ENCODE measurements at regions not wholly inside any gene's neighbourhood (a gene's known extent, or its start where the extent isn't known, plus 50 kb on each side); places are given as distances from the start of the nearest gene placed in this dataset.

- H4K20me1 ChIP-seq (ENCODE audit: insufficient read depth, low read length) = no peaks in the 10 kb centered on the region
- H3K9ac ChIP-seq (ENCODE audit: low read length) = no peak overlapping the region
- H3K36me3 ChIP-seq (replicated peaks; ENCODE audit: low read depth, low read length) = no peaks in the 10 kb centered on the region
- H3K4me3 ChIP-seq (ENCODE audit: low read length) = no peak overlapping the region
- H3K4me2 ChIP-seq (ENCODE audit: low read length) = no peak overlapping the region
- no peak overlapping the region for H2AFZ ChIP-seq (ENCODE audit: low read depth, low read length)
- H3K27ac ChIP-seq (ENCODE audit: low read length) = no peak overlapping the region
- H3K27me3 ChIP-seq (ENCODE audit: low read depth, low read length) = peaks cover 4% of the 10 kb centered on the region; the same call in 1 of the 2 replicates
- H3K79me2 ChIP-seq (ENCODE audit: low read length) = no peaks in the 10 kb centered on the region
- H3K9me3 ChIP-seq (ENCODE audit: insufficient read depth, low read length) = no peaks in the 10 kb centered on the region
- no peaks in the 10 kb centered on the region for H3K4me1 ChIP-seq (ENCODE audit: low read length)
- TF ChIP-seq EZH2phosphoT487 (IDR thresholded peaks at IDR 0.05; ENCODE audit: low read depth) = no peak
- no peak for TF ChIP-seq CTCF (IDR thresholded peaks at IDR 0.05; ENCODE audit: low read depth, low read length)
These were observed 236.6 kb upstream of the CCDC196 start for GRCh38 chr14:66249544-66249943.

DNA sequence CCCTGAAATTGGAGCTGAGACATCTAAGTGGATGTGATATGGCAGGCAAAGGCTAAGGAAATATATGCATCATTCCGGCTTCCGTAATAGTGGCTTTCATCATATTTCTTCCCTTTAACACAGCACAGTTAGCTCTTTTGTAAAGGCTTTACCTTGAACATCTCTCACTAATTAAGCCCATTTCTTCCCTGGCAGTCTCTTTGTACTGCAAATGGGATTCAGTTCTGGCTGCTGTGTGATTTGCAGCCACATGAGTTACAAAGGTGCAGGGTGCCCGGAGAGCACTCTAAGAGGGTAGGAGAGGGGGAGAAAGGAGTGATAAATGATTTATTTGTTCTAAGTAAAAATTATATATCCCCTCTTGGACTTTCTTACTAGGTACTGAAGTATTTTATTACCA is 232.1 kb upstream of the CCDC196 start:
- no peaks in the 10 kb centered on the region for H3K9me3 ChIP-seq (ENCODE audit: insufficient read depth, low read length)
- H3K27ac ChIP-seq (ENCODE audit: low read length) = no peak overlapping the region
- TF ChIP-seq EZH2phosphoT487 (IDR thresholded peaks at IDR 0.05; ENCODE audit: low read depth) = no peak
- TF ChIP-seq CTCF (IDR thresholded peaks at IDR 0.05; ENCODE audit: low read depth, low read length) = no peak
- no peaks in the 10 kb centered on the region for H4K20me1 ChIP-seq (ENCODE audit: insufficient read depth, low read length)
- H3K4me2 ChIP-seq (ENCODE audit: low read length) = no peak overlapping the region
- no peaks in the 10 kb centered on the region for H3K36me3 ChIP-seq (replicated peaks; ENCODE audit: low read depth, low read length)
- H3K4me1 ChIP-seq (ENCODE audit: low read length) = no peaks in the 10 kb centered on the region
- H3K9ac ChIP-seq (ENCODE audit: low read length) = no peak overlapping the region
- H3K4me3 ChIP-seq (ENCODE audit: low read length) = no peak overlapping the region
- no peak overlapping the region for H2AFZ ChIP-seq (ENCODE audit: low read depth, low read length)
- peaks cover 4% of the 10 kb centered on the region; the same call in 1 of the 2 replicates for H3K27me3 ChIP-seq (ENCODE audit: low read depth, low read length)
- H3K79me2 ChIP-seq (ENCODE audit: low read length) = no peaks in the 10 kb centered on the region

GRCh38 chr14:66268802-66269334 is 217.3 kb upstream of the CCDC196 start:
- no peaks in the 10 kb centered on the region for H3K36me3 ChIP-seq (replicated peaks; ENCODE audit: low read depth, low read length)
- H4K20me1 ChIP-seq (ENCODE audit: insufficient read depth, low read length) = no peaks in the 10 kb centered on the region
- no peak for TF ChIP-seq EZH2phosphoT487 (IDR thresholded peaks at IDR 0.05; ENCODE audit: low read depth)
- no peak for TF ChIP-seq CTCF (IDR thresholded peaks at IDR 0.05; ENCODE audit: low read depth, low read length)
- H3K4me1 ChIP-seq (ENCODE audit: low read length) = no peaks in the 10 kb centered on the region
- H3K27me3 ChIP-seq (ENCODE audit: low read depth, low read length) = no peaks in the 10 kb centered on the region
- no peak overlapping the region for H2AFZ ChIP-seq (ENCODE audit: low read depth, low read length)
- no peaks in the 10 kb centered on the region for H3K9me3 ChIP-seq (ENCODE audit: insufficient read depth, low read length)
- H3K9ac ChIP-seq (ENCODE audit: low read length) = no peak overlapping the region
- H3K4me3 ChIP-seq (ENCODE audit: low read length) = no peak overlapping the region
- no peak overlapping the region for H3K4me2 ChIP-seq (ENCODE audit: low read length)
- H3K79me2 ChIP-seq (ENCODE audit: low read length) = no peaks in the 10 kb centered on the region
- no peak overlapping the region for H3K27ac ChIP-seq (ENCODE audit: low read length)

DNA sequence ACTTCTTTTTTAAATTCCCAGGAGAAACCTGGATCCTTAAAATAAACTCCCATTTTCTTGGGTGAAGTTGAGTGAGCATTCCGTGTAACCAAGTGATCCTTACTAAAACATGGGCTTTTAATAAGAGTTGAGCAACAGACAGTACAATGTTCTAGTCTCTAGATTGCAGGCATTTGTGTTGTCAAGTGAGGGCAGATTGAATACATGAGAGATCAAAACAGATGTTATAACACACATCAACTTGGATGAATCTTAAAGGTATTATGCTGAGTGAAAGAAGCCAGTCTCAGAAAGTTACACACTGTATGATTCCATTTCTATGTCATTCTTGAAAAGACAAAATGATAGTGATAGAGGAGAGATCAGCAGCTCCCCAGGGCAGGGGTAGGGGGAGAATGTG is 213.9 kb upstream of the CCDC196 start:
- Histone ChIP-seq H3K27ac (ENCODE audit: low read length) (no peak overlapping the region), H3K9ac (ENCODE audit: low read length) (no peak overlapping the region), H3K4me3 (ENCODE audit: low read length) (no peak overlapping the region), H3K4me1 (ENCODE audit: low read length) (no peaks in the 10 kb centered on the region), H4K20me1 (ENCODE audit: insufficient read depth, low read length) (no peaks in the 10 kb centered on the region), H3K9me3 (ENCODE audit: insufficient read depth, low read length) (no peaks in the 10 kb centered on the region), H3K79me2 (ENCODE audit: low read length) (no peaks in the 10 kb centered on the region), H2AFZ (ENCODE audit: low read depth, low read length) (no peak overlapping the region), H3K27me3 (ENCODE audit: low read depth, low read length) (peaks cover 3% of the 10 kb centered on the region; the same call in 1 of the 2 replicates), H3K4me2 (ENCODE audit: low read length) (no peak overlapping the region), H3K36me3 (replicated peaks; ENCODE audit: low read depth, low read length) (no peaks in the 10 kb centered on the region)
- TF ChIP-seq EZH2phosphoT487 (IDR thresholded peaks at IDR 0.05; ENCODE audit: low read depth) = no peak
- TF ChIP-seq CTCF (IDR thresholded peaks at IDR 0.05; ENCODE audit: low read depth, low read length) = no peak
